Neural cell (in vitro differentiated cells): ENCODE measurements at regions not wholly inside any gene's neighbourhood (a gene's known extent, or its start where the extent isn't known, plus 50 kb on each side); places are given as distances from the start of the nearest gene placed in this dataset.

ENCODE experiments used
- H2AFZ ChIP-seq: fragments of 200-600, 300-800 bp; sonication (generic), shearing (Covaris generic); 2 replicates; pipeline ENCODE4 v1.6.0; 2014; ENCODE audit warnings: low read depth, mild to moderate bottlenecking, antibody characterized with exemption, low read length, moderate library complexity
- H3F3A ChIP-seq: fragments of 200-600 bp; shearing (Covaris generic); 2 replicates; pipeline ENCODE4 v1.6.1; 2016; ENCODE audit warnings: mild to moderate bottlenecking, moderate library complexity, mixed read lengths, antibody characterized with exemption, low read length; ENCODE audit not compliant: insufficient read depth, poor library complexity, severe bottlenecking
- H3K27ac ChIP-seq: fragments of 200-600, 300-800 bp; sonication (generic), shearing (Covaris generic); 2 replicates; pipeline ENCODE4 v1.5.1; 2014; ENCODE audit warnings: mild to moderate bottlenecking, low read length, moderate library complexity
- H3K27me3 ChIP-seq: fragments of 300-800, 200-600 bp; sonication (generic), shearing (Covaris generic); 2 replicates; pipeline ENCODE4 v1.6.0; 2014; ENCODE audit warnings: mild to moderate bottlenecking, low read depth, low read length, moderate library complexity; ENCODE audit not compliant: insufficient read depth
- H3K36me3 ChIP-seq: fragments of 300-800, 200-600 bp; sonication (generic), shearing (Covaris generic); 2 replicates; pipeline ENCODE4 v1.5.1; 2014; ENCODE audit warnings: mild to moderate bottlenecking, antibody characterized with exemption, low read length, moderate library complexity; ENCODE audit not compliant: insufficient read depth
- H3K4me2 ChIP-seq: fragments of 300-800, 200-600 bp; sonication (generic), shearing (Covaris generic); 2 replicates; pipeline ENCODE4 v1.6.0; 2014; ENCODE audit warnings: mild to moderate bottlenecking, low read length
- H3K4me3 ChIP-seq: fragments of 300-800, 200-600 bp; sonication (generic), shearing (Covaris generic); 2 replicates; pipeline ENCODE4 v1.5.1; 2014; ENCODE audit warnings: mild to moderate bottlenecking, low read length, moderate library complexity
- H3K79me2 ChIP-seq: fragments of 200-600 bp; shearing (Covaris generic); replicated peaks from 2 replicates; pipeline ENCODE4 v1.6.0; 2014; ENCODE audit warnings: mild to moderate bottlenecking, low read length, moderate library complexity; ENCODE audit not compliant: insufficient read depth
- H3K9ac ChIP-seq: fragments of 300-800, 200-600 bp; sonication (generic), shearing (Covaris generic); 2 replicates; pipeline ENCODE4 v1.6.1; 2016; ENCODE audit warnings: mild to moderate bottlenecking, low read length, mixed read lengths
- H3K9me2 ChIP-seq: fragments of 200-600 bp; shearing (Covaris generic); 2 replicates; pipeline ENCODE4 v1.6.1; 2016; ENCODE audit warnings: mild to moderate bottlenecking, low read length, mixed read lengths; ENCODE audit not compliant: insufficient read depth
- H3K9me3 ChIP-seq: fragments of 200-600, 300-800 bp; sonication (generic), shearing (Covaris generic); 2 replicates; pipeline ENCODE4 v1.6.1; 2016; ENCODE audit warnings: mild to moderate bottlenecking, mixed run types, low read length, moderate library complexity, mixed read lengths
- H4K20me1 ChIP-seq: fragments of 200-600 bp; shearing (Covaris generic); 2 replicates; pipeline ENCODE4 v1.6.1; 2016; ENCODE audit warnings: mild to moderate bottlenecking, mixed run types; ENCODE audit not compliant: insufficient read depth
- CTCF ChIP-seq: fragments of 450-650 bp; IDR thresholded peaks from 2 replicates; pipeline ENCODE4 v1.5.1; 2014; ENCODE audit warnings: antibody characterized with exemption, mild to moderate bottlenecking, moderate library complexity; ENCODE audit not compliant: poor library complexity, severe bottlenecking
- EP300 ChIP-seq: fragments of 450-650 bp; conservative IDR thresholded peaks from 2 replicates; pipeline ENCODE4 v1.6.1; 2014; ENCODE audit warnings: antibody characterized with exemption, mild to moderate bottlenecking, moderate library complexity; ENCODE audit not compliant: poor library complexity, severe bottlenecking
- EZH2 ChIP-seq: fragments of 200-600, 300-800 bp; shearing (Covaris generic), sonication (generic); IDR thresholded peaks from 2 replicates; pipeline ENCODE4 v1.6.1; 2014; ENCODE audit warnings: antibody characterized with exemption, low read length, borderline replicate concordance, mild to moderate bottlenecking; ENCODE audit not compliant: insufficient read depth, poor library complexity, severe bottlenecking
- MXI1 ChIP-seq: fragments of 450-650 bp; conservative IDR thresholded peaks from 2 replicates; pipeline ENCODE4 v1.6.1; 2014; ENCODE audit warnings: antibody characterized with exemption, mild to moderate bottlenecking; ENCODE audit not compliant: poor library complexity, severe bottlenecking
- POLR2AphosphoS5 ChIP-seq: IDR thresholded peaks from 2 replicates; pipeline ENCODE4 v1.6.1; 2012
- RAD21 ChIP-seq: fragments of 450-650 bp; conservative IDR thresholded peaks from 2 replicates; pipeline ENCODE4 v1.6.1; 2014; ENCODE audit warnings: antibody characterized with exemption, mild to moderate bottlenecking, moderate library complexity
- REST ChIP-seq: IDR thresholded peaks from 2 replicates; pipeline ENCODE4 v1.6.1; 2012; ENCODE audit warnings: borderline replicate concordance
- SMC3 ChIP-seq: fragments of 450-650 bp; conservative IDR thresholded peaks from 2 replicates; pipeline ENCODE4 v1.6.1; 2014; ENCODE audit warnings: antibody characterized with exemption, mild to moderate bottlenecking, moderate library complexity; ENCODE audit not compliant: poor library complexity
- TAF1 ChIP-seq: IDR thresholded peaks from 2 replicates; pipeline ENCODE4 v1.6.1; 2012; ENCODE audit warnings: low read depth

GRCh38 chr4:116926631-116927295, 158.6 kb downstream of the TRAM1L1 start:
- no peaks in the 10 kb centered on the region for H3K36me3 ChIP-seq
- no peak overlapping the region for H3K4me2 ChIP-seq
- H4K20me1 ChIP-seq: no peaks in the 10 kb centered on the region
- no peak overlapping the region for H3K27ac ChIP-seq
- H3K4me3 ChIP-seq: no peak overlapping the region
- no peaks in the 10 kb centered on the region for H3F3A ChIP-seq
- H3K79me2 ChIP-seq: no peaks in the 10 kb centered on the region
- peaks cover 26% of the 10 kb centered on the region for H3K27me3 ChIP-seq
- TF ChIP-seq MXI1 (no peak), EP300 (no peak), RAD21 (no peak), CTCF (no peak), SMC3 (no peak), EZH2 (no peak), REST (no peak), TAF1 (no peak), POLR2AphosphoS5 (no peak)
- H3K9me2 ChIP-seq: no peaks in the 10 kb centered on the region
- H3K9ac ChIP-seq: no peak overlapping the region
- H3K9me3 ChIP-seq: no peaks in the 10 kb centered on the region
- no peak overlapping the region for H2AFZ ChIP-seq

GRCh38 chr4:116925900-116926457, 159.4 kb downstream of the TRAM1L1 start:
- H2AFZ ChIP-seq: no peak overlapping the region
- no peak overlapping the region for H3K9ac ChIP-seq
- H3K4me2 ChIP-seq: no peak overlapping the region

More at GRCh38 chr4:116925900-116926457, 159.4 kb downstream of the TRAM1L1 start:
- Histone ChIP-seq H3K27ac (no peak overlapping the region), H4K20me1 (no peaks in the 10 kb centered on the region), H3F3A (no peaks in the 10 kb centered on the region), H3K79me2 (no peaks in the 10 kb centered on the region), H3K9me2 (no peaks in the 10 kb centered on the region), H3K27me3 (peaks cover 26% of the 10 kb centered on the region), H3K4me3 (peak overlapping the region; percentile 52), H3K36me3 (no peaks in the 10 kb centered on the region), H3K9me3 (no peaks in the 10 kb centered on the region)
- no peak for TF ChIP-seq MXI1
- TF ChIP-seq CTCF: no peak
- no peak for TF ChIP-seq REST
- no peak for TF ChIP-seq POLR2AphosphoS5
- no peak for TF ChIP-seq EP300
- no peak for TF ChIP-seq TAF1
- TF ChIP-seq EZH2: no peak
- TF ChIP-seq SMC3: no peak
- no peak for TF ChIP-seq RAD21
